ENCODE measurements at regions not wholly inside any gene's neighbourhood (a gene's known extent, or its start where the extent isn't known, plus 50 kb on each side); places are given as distances from the start of the nearest gene placed in this dataset.

GRCh38 chr5:148913493-148913892 is 87.1 kb downstream of the ADRB2 start:
- H2AK5ac ChIP-seq (ENCODE audit: low read depth, low read length), result peak overlapping the region; percentile 97; the same call in 1 of the 2 replicates
- H2BK5ac ChIP-seq (ENCODE audit: low read depth, low read length), result 0 out of 2 replicates have a peak overlapping the region, but pooled peaks have one; percentile 17
- 0 out of 2 replicates have a peak overlapping the region, but pooled peaks have one; percentile 32 for H2BK15ac ChIP-seq (ENCODE audit: low read length)
- peak overlapping the region; percentile 77; the same call in 1 of the 2 replicates for H2BK20ac ChIP-seq (ENCODE audit: low read length)
- ChIA-PET POLR2A (ENCODE audit: partially characterized antibody) (interaction anchor here (0.8 kb wide), 1 partner anchor 43 kb away, joined by 3 read pairs; no protein-coding TSS in a partner anchor), CTCF (ENCODE audit: partially characterized antibody) (interaction anchor here (0.7 to 7.6 kb wide), 30 partner anchors 9 to 351 kb away, joined by 3 to 114 read pairs (median 5); no protein-coding TSS in a partner anchor)
- H2BK12ac ChIP-seq (ENCODE audit: low read depth, low read length), result peak overlapping the region; percentile 76; the same call in 1 of the 2 replicates
- no peaks in the 10 kb centered on the region for H3K79me2 ChIP-seq (ENCODE audit: control insufficient read depth in 1 of 2, insufficient read depth in 2 of 2, low read length in 2 of 2)
- H4K8ac ChIP-seq (ENCODE audit: extremely low read depth, insufficient read depth, low read length), result no peak overlapping the region
- no peak overlapping the region for H3K56ac ChIP-seq (replicated peaks; ENCODE audit: insufficient read length, low read depth, low read length)
- no peak overlapping the region for H2AFZ ChIP-seq (ENCODE audit: low read length)
- H2BK120ac ChIP-seq (replicated peaks; ENCODE audit: low read depth, low read length), result no peak overlapping the region
- no peaks in the 10 kb centered on the region for H3K27me3 ChIP-seq (replicated peaks in 1 of 4; ENCODE audit: control insufficient read depth in 3 of 4, extremely low read depth in 1 of 4, insufficient read depth in 3 of 4, low read length in 3 of 4)
- H3K14ac ChIP-seq (ENCODE audit: insufficient read length), result no peak overlapping the region
- no peaks in the 10 kb centered on the region for H3K79me1 ChIP-seq (ENCODE audit: low read depth, low read length)
- no peak overlapping the region for H3K4ac ChIP-seq (replicated peaks; ENCODE audit: insufficient read length, low read depth, low read length)
- H3K36me3 ChIP-seq (ENCODE audit: control insufficient read depth in 2 of 4, insufficient read depth in 4 of 4, low read length in 3 of 4), result no peaks in the 10 kb centered on the region; a peak in 1 of 8 replicates
- peak overlapping the region; percentile 72 for H4K91ac ChIP-seq (replicated peaks; ENCODE audit: insufficient read length, low read length)
- no peaks in the 10 kb centered on the region for H3K23me2 ChIP-seq (ENCODE audit: low read depth, low read length)
- TF ChIP-seq MAFK (IDR thresholded peaks at IDR 0.05; ENCODE audit: low read depth, low read length) (no peak), HDAC2 (IDR thresholded peaks at IDR 0.05; ENCODE audit: borderline replicate concordance in 1 of 2, low read depth in 2 of 2, low read length in 2 of 2) (no peak), TCF12 (IDR thresholded peaks at IDR 0.05; ENCODE audit: low read depth, low read length) (no peak)
- no peak overlapping the region for H3K4me3 ChIP-seq (ENCODE audit: extremely low read depth in 1 of 4, insufficient read depth in 2 of 4, low read depth in 3 of 4, low read length in 4 of 4)
- H3K4me2 ChIP-seq (ENCODE audit: insufficient read depth in 1 of 2, low read depth in 2 of 2, low read length in 2 of 2), result no peak overlapping the region; a peak in 1 of 4 replicates
- FAIRE-seq (no peak), DNase-seq (ENCODE audit: low read depth in 1 of 2, low spot score in 2 of 2) (no peak)
- H4K5ac ChIP-seq (ENCODE audit: insufficient read length, low read depth, low read length), result no peak overlapping the region
- 80% methylated on average over 6 of the region's 6 CpGs; no CpG with 5 or more reads in 1 of the 2 experiments for WGBS, 2 experiments (ENCODE audit: extremely low coverage in 1 of 2, insufficient coverage in 1 of 2, insufficient read length in 1 of 2, insufficient replicate concordance in 2 of 2, low coverage in 1 of 2, low lambda C conversion rate in 2 of 2, missing lambda C conversion rate in 1 of 2)
- H3K9ac ChIP-seq (replicated peaks in 1 of 4; ENCODE audit: extremely low read depth in 1 of 4, low read depth in 3 of 4, low read length in 3 of 4), result no peak overlapping the region; a peak in 1 of 7 replicates
- H3K9me3 ChIP-seq (ENCODE audit: insufficient read depth in 2 of 2, low read depth in 1 of 2, low read length in 1 of 2), result no peaks in the 10 kb centered on the region
- H3K27ac ChIP-seq (ENCODE audit: low read depth, low read length), result peak overlapping the region; percentile 39
- no peak overlapping the region for H3K18ac ChIP-seq (ENCODE audit: extremely low read depth, low read length)
- no peak overlapping the region for H3K23ac ChIP-seq (ENCODE audit: insufficient read length)
- H4K20me1 ChIP-seq (replicated peaks in 1 of 2; ENCODE audit: control insufficient read depth in 1 of 2, insufficient read depth in 2 of 2, low read length in 2 of 2), result no peaks in the 10 kb centered on the region
- H3K4me1 ChIP-seq (replicated peaks in 1 of 4; ENCODE audit: control insufficient read depth in 3 of 4, insufficient read depth in 4 of 4, low read length in 3 of 4), result peaks cover 4 to 17% (median 9%) of the 10 kb centered on the region in 4 experiments

Measured in H1 (cell line).